Sigmoid colon (tissue), 6 donors: ENCODE measurements at regions not wholly inside any gene's neighbourhood (a gene's known extent, or its start where the extent isn't known, plus 50 kb on each side); places are given as distances from the start of the nearest gene placed in this dataset.
"Not testable (repeated sequence)": the region's sequence is repeated elsewhere in the genome, so short reads cannot be mapped to it uniquely, and the experiment has no call there.

Experiments used
- DNase-seq: peaks from one replicate; pipeline ENCODE4 v3.0.0-alpha.2; 2019
- H3K27ac ChIP-seq, 4 donors: fragments of 200-600 bp; sonication (generic); one replicate each; pipeline ENCODE4 v1.5.1; 2016 to 2019; ENCODE audit warnings: mild to moderate bottlenecking in 1 of 4
- H3K27me3 ChIP-seq, 3 donors: fragments of 200-600 bp; sonication (generic); one replicate each; pipeline ENCODE4 v1.5.1; 2019; ENCODE audit warnings: mild to moderate bottlenecking in 1 of 3
- H3K36me3 ChIP-seq, 4 donors: fragments of 200-600 bp; sonication (generic); one replicate each; pipeline ENCODE4 v1.5.1; 2016 to 2019
- H3K4me1 ChIP-seq, 4 donors: fragments of 200-600 bp; sonication (generic); one replicate each; pipeline ENCODE4 v1.5.1; 2017 to 2019
- H3K4me3 ChIP-seq, 4 donors: fragments of 200-600 bp; sonication (generic); one replicate each; pipeline ENCODE4 v1.5.1; 2017 to 2019; ENCODE audit warnings: mild to moderate bottlenecking in 2 of 4, moderate library complexity in 1 of 4
- H3K9me3 ChIP-seq, 4 donors: fragments of 200-600 bp in 3 of 4; sonication (generic) in 3 of 4; one replicate each; pipeline versions ENCODE4 v1.5.1 to v1.6.1; 2013 to 2019
- EP300 ChIP-seq, 4 donors: sonication (generic); formaldehyde crosslinking; IDR thresholded peaks; one replicate each; pipeline ENCODE4 v1.6.1; 2017; ENCODE audit warnings: antibody characterized with exemption in 4 of 4
- POLR2A ChIP-seq, 2 donors: fragments of 450-650 bp; IDR thresholded peaks; one replicate each; pipeline ENCODE4 v1.6.1; 2016; ENCODE audit warnings: antibody characterized with exemption in 2 of 2, mild to moderate bottlenecking in 2 of 2, moderate library complexity in 2 of 2
- POLR2AphosphoS5 ChIP-seq, 4 donors: sonication (generic); formaldehyde crosslinking; IDR thresholded peaks; one replicate each; pipeline ENCODE4 v1.6.1; 2017; ENCODE audit warnings: antibody characterized with exemption in 4 of 4
- whole genome bisulfite sequencing, 2 donors: extraction: QIAGEN DNeasy Blood & Tissue Kit; methylation state at CpG; one replicate each; pipeline ENCODE4 v1.1.7; 2013; 5-methylcytosine and 5-hydroxymethylcytosine counted together
- intact Hi-C: fragments of 100-400 bp; cut with DNase I; formaldehyde crosslinking; loops from one replicate; pipeline ENCODE4 v1.15.1; 2023
- TF ChIP-seq, protein P1 (sequence below), 4 experiments: fragments of 450-650 bp in 3 of 4; fragments of 200-600 bp in 1 of 4; IDR thresholded peaks; one replicate each; pipeline ENCODE4 v1.5.1; 2016 to 2019; ENCODE audit warnings: antibody characterized with exemption in 4 of 4, mild to moderate bottlenecking in 3 of 4, moderate library complexity in 2 of 4
- donor health status: healthy with polysubstance abuse.
- donor health status: healthy.

DNA sequence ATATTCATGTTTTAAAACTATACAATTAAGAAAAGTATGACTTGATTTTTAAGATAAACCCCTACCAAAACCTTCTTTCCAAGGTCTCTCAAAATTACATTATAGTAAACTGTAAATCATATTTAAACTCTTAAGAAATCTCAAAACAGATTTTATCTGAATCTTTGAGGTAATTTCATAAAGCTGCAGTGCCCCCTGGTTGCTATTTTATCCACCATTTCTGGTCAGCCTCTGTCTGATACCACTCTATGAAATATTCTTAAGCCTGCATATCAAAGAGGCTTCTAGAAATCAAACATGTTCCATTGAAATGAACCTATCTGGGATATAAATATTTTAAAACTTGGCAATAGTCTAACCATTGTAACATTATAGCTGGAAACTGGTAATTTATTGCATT lies 317.3 kb downstream of the COL11A1 start:
- intact Hi-C loops, result no loop called here
- H3K4me3 ChIP-seq, result no peak overlapping the region
- no peaks in the 10 kb centered on the region for H3K27me3 ChIP-seq
- H3K27ac ChIP-seq, result no peak overlapping the region
- no peak for TF ChIP-seq POLR2AphosphoS5 (IDR thresholded peaks at IDR 0.05)
- TF ChIP-seq, protein P1, sequence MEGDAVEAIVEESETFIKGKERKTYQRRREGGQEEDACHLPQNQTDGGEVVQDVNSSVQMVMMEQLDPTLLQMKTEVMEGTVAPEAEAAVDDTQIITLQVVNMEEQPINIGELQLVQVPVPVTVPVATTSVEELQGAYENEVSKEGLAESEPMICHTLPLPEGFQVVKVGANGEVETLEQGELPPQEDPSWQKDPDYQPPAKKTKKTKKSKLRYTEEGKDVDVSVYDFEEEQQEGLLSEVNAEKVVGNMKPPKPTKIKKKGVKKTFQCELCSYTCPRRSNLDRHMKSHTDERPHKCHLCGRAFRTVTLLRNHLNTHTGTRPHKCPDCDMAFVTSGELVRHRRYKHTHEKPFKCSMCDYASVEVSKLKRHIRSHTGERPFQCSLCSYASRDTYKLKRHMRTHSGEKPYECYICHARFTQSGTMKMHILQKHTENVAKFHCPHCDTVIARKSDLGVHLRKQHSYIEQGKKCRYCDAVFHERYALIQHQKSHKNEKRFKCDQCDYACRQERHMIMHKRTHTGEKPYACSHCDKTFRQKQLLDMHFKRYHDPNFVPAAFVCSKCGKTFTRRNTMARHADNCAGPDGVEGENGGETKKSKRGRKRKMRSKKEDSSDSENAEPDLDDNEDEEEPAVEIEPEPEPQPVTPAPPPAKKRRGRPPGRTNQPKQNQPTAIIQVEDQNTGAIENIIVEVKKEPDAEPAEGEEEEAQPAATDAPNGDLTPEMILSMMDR (IDR thresholded peaks at IDR 0.05), result peak in 1 of 4 experiments; percentile 8
- no peaks in the 10 kb centered on the region for H3K4me1 ChIP-seq
- H3K9me3 ChIP-seq, result no peaks in the 10 kb centered on the region
- no peaks in the 10 kb centered on the region for H3K36me3 ChIP-seq
- no peak for DNase-seq

DNA sequence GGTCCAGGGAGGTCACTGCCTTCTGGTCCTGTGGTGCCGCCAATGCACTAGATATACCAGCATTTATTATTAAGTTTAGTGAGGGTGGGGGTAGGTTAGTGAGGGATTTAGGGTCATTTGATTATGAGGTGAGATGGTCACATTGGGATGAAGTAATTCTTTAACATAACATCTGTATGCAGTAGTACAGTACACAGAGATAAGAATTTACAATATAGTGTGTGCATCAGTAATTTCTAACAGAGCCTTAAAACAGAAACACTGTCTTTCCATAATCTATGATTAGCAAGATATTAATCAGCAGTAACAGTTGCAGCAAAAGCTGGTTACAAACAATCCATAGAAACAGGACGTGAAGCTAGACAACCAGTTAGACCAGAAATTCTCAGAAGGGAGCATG lies 318.4 kb downstream of the COL11A1 start:
- H3K27ac ChIP-seq, intact Hi-C loops, H3K4me1 ChIP-seq, H3K4me3 ChIP-seq, H3K9me3 ChIP-seq, H3K36me3 ChIP-seq, H3K27me3 ChIP-seq, DNase-seq: not testable (repeated sequence)
- WGBS, 2 donors, result 56 to 79% methylated on average over 2 of the region's 2 CpGs

DNA sequence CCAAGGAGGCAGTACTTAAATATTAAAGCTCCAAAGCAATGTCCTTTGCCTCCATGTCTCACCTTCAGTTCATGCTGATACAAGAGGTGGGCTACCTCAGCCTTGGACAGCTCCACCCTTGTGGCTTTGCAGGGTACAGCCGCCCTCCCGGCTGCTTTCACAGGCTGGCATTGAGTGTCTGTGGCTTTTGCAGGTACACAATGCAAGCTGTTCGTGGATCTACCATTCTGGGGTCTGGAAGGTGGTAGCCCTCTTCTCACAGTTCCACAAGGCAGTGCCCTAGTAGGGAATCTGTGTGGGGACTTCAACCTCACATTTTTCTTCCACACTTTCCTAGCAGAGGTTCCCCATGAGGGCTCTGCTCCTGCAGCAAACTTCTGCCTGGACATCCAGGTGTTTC lies 324.8 kb downstream of the COL11A1 start:
- Histone ChIP-seq H3K4me1 (no peaks in the 10 kb centered on the region), H3K27me3 (no peaks in the 10 kb centered on the region), H3K27ac (no peak overlapping the region), H3K36me3 (no peaks in the 10 kb centered on the region), H3K4me3 (no peak overlapping the region), H3K9me3 (no peaks in the 10 kb centered on the region)
- no peak for TF ChIP-seq POLR2AphosphoS5 (IDR thresholded peaks at IDR 0.05)
- TF ChIP-seq POLR2A (IDR thresholded peaks at IDR 0.05), result no peak
- TF ChIP-seq, protein P1 (IDR thresholded peaks at IDR 0.05), result no peak
- no peak for TF ChIP-seq EP300 (IDR thresholded peaks at IDR 0.05)
- intact Hi-C loops, result no loop called here
- DNase-seq, result peak; percentile 24
- whole genome bisulfite sequencing, 2 donors, result 50 to 54% methylated on average over 3 of the region's 3 CpGs

- no peaks in the 10 kb centered on the region for H3K27me3 ChIP-seq
- no peaks in the 10 kb centered on the region for H3K9me3 ChIP-seq
- TF ChIP-seq EP300 (IDR thresholded peaks at IDR 0.05), result no peak
- TF ChIP-seq, protein P1 (IDR thresholded peaks at IDR 0.05), result no peak
- TF ChIP-seq POLR2A (IDR thresholded peaks at IDR 0.05), result no peak
- no peak for TF ChIP-seq POLR2AphosphoS5 (IDR thresholded peaks at IDR 0.05)
- H3K4me1 ChIP-seq, result no peaks in the 10 kb centered on the region
- intact Hi-C loops, result no loop called here
- no peak overlapping the region for H3K4me3 ChIP-seq
- no peak for DNase-seq
- no peak overlapping the region for H3K27ac ChIP-seq
- H3K36me3 ChIP-seq, result no peaks in the 10 kb centered on the region
Observed at GRCh38 chr1:102782144-102782543, 326.2 kb downstream of the COL11A1 start.

DNA sequence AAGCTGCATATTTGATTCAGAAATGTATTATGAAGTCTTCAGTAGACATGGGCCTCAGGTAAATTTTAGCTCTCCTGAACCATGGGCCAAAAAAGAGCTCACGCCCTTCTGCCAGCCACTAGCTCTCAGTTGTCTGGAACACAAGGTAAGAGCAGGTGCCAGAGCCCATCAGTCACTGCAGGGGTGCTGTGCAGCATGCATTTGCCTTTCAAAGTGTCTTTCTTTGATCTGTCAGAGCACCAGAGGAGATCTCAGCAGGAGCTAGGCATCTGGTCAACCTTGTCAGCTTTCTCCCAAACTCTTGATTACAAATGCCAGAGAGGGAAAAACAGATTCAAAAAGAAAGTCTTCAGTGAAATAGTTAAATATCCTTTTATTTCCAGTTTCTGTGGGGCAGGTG lies 332.3 kb downstream of the COL11A1 start:
- no peak overlapping the region for H3K4me3 ChIP-seq
- TF ChIP-seq POLR2AphosphoS5 (IDR thresholded peaks at IDR 0.05) (no peak), EP300 (IDR thresholded peaks at IDR 0.05) (no peak), POLR2A (IDR thresholded peaks at IDR 0.05) (no peak)
- TF ChIP-seq, protein P1 (IDR thresholded peaks at IDR 0.05), result no peak
- no peak overlapping the region for H3K27ac ChIP-seq
- DNase-seq, result no peak
- intact Hi-C loops, result no loop called here
- H3K27me3 ChIP-seq, result no peaks in the 10 kb centered on the region
- WGBS, 2 donors, result 64 to 79% methylated on average over 1 of the region's 1 CpG
- no peaks in the 10 kb centered on the region for H3K9me3 ChIP-seq
- H3K36me3 ChIP-seq, result no peaks in the 10 kb centered on the region
- H3K4me1 ChIP-seq, result peaks cover 0 to 3% (median 0%) of the 10 kb centered on the region in 4 donors
